ENCODE measurements at regions not wholly inside any gene's neighbourhood (a gene's known extent, or its start where the extent isn't known, plus 50 kb on each side); places are given as distances from the start of the nearest gene placed in this dataset.

DNA sequence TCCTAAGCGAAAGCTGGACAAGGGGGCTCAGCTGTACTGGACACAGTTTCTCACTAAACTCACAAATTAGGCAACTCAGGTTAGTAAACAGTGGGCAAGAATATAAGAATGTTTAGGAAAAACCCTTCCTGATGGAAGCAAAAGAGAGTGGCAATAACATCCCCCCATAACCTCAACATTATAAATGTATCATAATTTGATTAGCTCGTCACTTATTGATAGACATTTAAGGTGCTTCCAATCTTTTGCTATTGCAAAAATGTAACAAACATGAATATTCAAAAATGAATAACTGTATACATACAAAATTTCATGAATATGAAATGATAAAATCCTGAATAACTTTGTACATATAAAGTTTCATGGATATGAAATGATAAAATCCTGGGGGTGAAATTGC is 415.7 kb downstream of the EPM2A start:
- no peak for DNase-seq (ENCODE audit: low spot score)

DNA sequence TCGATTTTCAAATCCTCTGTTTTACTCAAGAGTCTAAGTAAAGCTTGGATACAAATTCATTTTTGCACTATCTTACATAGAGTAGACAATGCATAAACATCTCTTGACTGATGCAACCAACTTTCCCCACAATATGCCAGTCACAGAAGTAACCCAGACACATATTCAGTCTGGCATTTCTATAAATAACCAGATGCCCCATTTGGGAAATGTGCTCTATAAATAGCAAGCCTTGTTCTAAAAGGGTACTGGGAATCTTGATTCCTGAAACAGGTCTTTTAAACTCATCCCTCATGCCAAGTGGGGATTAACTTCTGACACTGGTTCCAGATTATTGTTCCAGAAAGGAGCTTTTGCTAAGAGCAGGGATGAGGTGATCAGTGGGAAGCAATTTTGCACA is 411.7 kb downstream of the EPM2A start:
- no peak for DNase-seq (ENCODE audit: low spot score)

DNA sequence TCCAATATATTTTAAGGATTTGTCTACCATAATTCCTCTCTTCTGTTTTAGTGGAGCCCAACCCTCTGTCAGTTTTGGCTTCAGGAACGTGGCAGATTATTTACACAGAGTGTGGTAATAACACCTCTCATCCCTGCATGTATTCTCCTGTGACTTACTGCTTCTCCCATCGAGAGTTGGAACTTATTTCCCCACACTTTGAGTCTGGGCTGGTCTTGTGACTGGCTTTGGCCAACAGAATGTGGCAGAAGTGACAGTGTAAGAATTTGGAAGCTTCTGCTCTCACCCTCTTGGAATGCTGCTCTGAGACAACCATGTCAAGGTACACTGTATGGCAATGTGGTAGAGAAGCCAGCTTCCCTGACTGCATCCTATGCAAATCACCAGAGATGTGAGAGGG is 407.7 kb downstream of the EPM2A start:
- DNase-seq (ENCODE audit: low spot score), result no peak

DNA sequence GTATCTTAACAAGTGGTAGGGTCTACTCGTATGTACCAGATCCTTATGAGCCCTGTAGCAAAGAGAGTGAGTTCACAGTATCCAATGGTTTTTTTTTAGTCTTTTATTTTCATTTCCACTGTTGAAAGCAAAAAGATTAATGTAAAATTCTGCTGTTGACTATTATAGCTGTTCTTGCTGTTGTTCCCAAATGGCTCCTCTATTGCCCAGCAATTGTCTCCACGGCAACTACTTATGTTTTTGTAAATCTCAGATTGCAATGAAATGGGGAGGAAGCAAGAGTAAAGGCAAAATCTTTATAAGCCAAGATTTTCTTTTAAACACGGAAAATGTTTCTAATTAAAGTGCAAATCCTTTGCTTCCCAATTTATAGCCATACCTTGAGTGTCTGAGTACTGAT is 406.1 kb downstream of the EPM2A start:
- no peak for DNase-seq (ENCODE audit: low spot score)

DNA sequence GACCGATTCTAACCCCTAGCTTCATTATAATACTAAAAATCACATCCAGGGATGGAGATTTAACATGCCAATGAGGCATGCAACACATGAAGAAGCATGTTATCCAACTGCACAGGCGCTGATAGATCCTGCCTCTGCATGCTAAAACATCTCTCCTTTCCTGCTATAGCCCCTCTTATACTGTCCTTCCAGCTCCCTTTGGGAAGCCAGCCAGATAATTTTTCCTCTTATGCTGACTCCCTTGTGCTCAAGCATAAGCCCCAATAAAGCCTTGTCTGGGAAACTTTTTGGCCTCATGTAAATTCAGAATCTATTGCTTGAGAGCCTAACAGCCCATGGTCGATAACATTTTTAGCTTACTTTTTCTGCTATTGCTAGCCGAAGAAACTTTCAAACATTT is 404.3 kb downstream of the EPM2A start:
- no peak for DNase-seq (ENCODE audit: low spot score)

DNA sequence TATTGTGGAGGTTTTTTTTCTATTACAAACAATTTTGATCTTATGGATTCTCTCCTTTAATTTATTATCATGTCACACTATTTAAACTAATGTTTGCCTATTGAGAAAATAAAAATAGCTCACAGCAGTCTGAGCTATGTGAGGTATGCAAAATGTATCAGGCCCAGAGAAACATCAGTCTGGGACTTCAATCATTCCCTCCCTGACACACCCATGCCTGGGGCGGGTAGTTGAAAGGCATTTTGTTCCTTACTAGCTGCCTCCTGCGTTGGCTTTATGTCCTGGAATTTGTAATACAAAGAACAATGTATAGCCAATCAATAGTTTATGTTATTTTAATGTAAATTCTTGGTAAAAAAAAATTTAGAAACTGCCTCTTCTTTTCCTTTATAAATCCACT is 403.3 kb downstream of the EPM2A start:
- DNase-seq (ENCODE audit: low spot score), result no peak

DNA sequence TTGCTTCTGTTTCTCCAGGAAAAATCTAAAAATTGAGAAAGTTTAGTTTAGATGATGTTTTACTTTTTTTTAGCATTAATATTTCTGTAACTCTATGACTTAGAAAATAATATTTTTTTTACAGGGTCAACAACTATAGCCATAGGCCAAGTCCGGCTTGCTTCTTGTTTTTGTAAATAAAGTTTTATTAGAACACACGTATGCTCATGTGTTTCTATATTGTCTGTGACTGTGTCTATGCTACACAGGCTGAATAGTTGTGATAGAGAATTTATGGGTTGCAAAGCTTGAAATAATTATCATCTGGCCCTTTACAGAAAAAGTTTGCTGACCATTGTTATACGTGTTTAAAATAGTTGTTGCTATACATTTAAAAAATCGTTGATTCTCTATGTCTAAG is 399.2 kb downstream of the EPM2A start:
- DNase-seq (ENCODE audit: low spot score), result no peak

DNA sequence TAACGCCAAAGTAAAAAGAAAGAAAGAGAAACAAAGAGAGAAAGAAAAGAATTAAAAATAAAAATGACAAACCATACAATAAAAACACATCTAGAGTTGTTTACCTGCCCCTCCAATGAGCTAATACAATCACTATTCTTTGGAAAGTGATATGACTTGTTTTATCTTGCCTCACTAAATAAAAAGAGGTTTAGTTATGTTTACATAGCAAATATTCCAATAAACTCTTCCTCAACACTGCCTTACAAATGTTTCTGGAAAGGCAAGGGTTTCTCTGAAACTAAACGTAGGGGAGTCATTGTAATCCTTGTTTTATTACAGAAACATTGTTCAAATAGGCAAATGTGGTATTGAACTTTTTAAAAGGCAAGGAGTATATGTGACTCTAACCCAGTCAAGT is 396.2 kb downstream of the EPM2A start:
- no peak for DNase-seq (ENCODE audit: low spot score)

DNA sequence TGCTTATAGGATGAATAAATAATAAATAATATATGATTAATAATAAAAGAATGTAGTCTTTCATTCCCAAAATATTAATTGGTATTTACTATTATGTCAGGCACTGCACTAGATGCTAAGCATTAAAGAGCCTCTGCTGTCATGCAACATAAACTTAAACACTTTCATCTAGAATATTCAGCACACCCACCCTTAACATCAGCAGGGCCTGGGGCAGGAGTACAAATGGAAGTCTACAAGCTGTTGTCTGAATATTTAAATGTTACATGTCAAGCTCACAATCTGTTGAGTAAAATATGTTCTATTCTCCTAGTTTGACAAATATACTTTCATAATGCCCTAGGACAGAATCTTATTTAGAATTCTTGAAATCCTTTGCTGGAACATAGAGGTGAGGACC is 395.1 kb downstream of the EPM2A start:
- no peak for DNase-seq (ENCODE audit: low spot score)

DNA sequence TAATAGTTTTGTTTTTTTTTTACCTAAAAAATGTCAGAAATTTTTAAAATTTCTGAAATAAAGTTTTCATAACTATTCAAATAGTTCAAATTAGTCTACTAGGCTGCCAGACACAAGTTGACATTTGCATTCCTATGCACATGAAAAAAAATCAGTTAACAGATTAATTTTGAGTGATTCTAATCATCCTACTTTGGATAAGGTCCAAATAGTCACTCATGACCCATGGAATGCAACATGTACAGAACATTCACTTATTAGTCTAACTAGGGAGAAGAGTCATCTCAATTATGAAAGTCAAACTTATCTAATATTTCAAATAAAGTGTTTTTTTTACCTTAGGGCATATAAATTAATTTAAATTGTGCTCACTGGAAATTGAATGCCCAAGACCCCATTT is 390.2 kb downstream of the EPM2A start:
- no peak for DNase-seq (ENCODE audit: low spot score)

DNA sequence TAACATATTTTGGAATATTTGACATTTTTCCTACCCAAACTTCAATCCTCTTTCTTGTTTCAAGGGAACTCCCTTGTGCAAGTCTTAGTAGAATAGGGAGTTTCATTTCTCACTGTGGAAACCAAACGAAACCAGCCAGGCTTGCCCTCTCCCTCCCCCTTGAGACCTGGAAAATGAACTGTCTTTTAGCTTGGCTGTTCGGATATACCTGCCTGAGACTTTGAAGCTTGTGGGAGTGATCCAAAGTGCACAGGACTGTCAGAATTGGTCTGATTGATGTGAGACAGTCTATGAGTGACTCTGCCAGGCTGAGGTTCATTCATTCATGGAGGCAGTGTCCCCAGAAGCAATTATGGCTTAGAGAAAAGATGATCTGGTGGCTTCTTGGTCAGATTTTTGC is 388.1 kb downstream of the EPM2A start:
- DNase-seq (ENCODE audit: low spot score), result no peak

DNA sequence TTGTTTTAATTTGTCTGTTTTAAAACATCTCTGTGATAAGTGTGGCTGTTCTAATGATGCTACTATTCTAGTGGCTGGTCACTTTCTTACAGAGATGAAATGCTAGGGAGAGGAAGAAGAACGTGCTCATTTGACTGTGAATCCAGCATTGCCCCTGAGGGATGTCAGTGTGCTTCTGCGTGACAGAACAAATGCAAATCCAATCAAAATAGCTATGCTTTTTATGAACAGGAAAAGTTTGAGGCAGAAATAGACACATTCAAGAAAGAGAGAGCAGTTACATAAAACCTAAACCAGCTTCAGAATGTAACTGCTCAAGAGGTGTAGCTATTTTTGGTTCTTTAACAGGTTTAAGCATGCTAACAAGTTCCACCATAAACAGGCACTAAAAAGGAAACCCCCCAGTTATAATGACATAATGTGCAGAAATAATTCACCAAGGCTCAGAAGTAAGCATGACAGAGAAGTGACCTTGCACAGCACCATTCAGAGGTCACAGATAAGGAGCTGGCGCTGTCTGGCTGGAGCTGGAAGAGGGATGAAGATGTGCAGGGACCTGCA is 385.3 kb downstream of the EPM2A start:
- no peak for DNase-seq (ENCODE audit: low spot score)

DNA sequence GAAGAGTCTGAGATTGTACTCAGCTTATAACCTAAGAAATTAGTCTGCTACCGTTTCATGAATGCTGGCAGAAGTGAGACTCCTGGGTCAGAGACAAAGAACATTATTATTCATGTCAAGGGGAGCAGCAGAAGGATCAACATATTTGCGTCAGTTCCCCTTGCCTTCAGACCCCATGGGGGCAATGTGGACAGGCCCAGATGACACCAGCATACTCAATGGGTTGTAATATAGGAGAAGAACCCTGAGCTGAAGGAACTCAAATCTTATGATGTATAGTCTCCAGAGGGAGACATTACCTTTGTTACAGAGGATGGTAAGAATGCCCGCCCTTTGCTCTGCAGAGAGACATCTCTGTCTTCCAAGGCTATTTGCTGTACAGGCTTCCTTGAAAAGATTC is 384.4 kb downstream of the EPM2A start:
- DNase-seq (ENCODE audit: low spot score), result no peak

DNA sequence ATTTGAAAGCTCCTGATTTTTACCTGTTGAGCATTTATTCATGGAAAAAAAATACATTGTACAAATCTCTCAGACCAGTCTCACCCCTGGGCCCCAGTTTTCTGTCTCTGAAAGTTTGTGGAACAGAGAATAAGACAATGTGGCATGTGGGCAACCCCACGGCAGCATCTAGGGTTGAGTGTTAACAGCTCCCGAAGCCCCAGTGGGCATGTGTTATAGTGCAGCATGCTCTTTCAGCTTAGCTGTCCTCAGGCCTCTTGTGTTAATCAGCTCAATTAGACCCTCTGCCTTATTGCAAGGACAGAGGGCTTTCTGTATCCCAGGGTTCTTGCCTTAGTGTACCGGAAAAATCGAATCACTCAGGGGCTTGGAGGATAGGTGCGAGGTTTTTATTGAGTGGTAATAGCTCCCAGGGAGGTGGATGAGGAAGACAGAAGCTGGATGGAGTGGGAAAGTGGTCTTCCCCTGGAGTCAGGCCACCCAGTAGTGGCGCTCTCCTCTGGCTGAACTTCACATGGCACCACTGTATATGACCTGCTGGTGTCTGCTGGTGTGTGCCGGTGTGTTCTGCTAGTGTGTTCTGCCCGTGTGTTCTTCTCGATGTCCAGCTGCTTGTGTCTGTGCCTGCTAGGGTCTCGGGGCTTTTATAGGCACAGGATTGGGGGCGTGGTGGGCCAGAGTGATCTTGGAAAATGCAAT is 382.8 kb downstream of the EPM2A start:
- DNase-seq (ENCODE audit: low spot score), result no peak

DNA sequence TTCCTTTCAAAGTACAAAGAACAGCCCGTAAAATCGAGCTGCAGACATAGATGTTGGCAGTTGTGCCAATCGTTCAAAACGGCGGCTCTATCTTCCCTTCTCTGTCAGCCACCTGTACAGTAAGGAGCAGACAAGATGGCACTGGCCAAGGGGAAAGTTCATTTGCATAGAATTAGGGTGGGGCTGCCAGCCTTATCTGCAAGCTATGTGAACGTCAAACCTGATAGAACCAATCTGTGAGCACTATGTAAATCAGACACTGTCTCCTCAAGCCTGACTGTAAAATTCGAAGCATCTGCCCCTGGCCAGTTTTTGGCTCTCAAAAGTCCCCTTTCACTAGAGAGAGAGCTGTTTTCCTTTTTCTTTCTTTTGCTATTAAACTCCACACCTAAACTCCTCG is 374.5 kb downstream of the EPM2A start:
- DNase-seq (ENCODE audit: low spot score), result no peak

DNA sequence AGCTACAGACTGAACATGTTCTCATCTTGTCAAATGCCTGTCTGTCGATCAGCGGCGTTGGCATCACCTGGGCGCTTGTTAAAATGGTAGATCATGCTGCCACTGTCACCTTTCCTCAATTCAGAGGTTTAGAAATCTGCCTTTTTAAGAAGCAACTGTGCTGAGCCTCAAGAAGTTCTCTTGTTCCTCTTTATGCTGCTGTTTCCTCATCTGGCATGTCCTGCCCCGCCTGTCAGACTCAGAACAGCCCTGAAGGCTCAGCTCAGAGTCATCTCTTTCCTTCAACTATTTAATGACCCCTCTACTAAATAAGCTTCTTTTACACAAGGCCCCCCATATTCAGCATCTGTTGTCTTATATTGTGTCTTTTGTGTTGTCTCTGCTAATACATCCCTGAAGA is 368.2 kb downstream of the EPM2A start:
- no peak for DNase-seq (ENCODE audit: low spot score)

DNA sequence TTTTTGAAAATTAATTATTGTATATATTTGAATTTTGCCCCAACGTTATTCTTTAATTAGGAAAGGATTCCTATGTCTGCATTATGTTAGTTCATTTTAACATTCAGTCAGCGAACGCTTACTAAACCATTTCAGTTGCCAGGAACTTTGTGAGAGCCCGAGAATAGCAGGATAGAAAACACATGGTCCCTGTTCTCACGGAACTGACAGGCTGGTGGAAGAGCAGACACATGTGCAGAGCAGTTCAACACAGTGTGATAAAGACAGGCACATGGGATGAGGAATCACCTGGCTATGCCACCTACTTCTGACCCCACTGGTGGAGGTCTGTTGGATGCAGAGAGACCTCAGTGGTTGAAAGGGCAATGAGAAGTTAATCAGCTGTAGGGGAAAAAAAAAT is 367.2 kb downstream of the EPM2A start:
- DNase-seq (ENCODE audit: low spot score), result no peak

DNA sequence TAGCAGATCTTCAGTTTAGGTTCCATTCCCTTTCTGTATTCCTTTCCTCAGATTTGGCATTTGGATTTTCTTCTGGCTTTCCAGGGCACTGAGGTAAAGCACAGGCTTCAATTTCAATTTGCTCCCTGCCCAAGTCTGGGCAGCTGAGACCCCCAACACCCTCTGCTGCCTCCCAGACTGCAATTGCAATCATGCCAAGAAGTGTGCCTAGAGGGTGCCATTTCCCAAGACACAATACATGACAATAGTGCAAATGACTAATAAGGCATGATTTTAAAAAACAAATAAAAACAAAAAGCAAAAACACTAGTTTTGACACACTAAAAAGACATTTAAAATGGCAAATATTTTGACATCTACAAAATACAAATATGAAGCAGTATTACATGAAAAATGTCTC is 364.8 kb downstream of the EPM2A start:
- no peak for DNase-seq (ENCODE audit: low spot score)

DNA sequence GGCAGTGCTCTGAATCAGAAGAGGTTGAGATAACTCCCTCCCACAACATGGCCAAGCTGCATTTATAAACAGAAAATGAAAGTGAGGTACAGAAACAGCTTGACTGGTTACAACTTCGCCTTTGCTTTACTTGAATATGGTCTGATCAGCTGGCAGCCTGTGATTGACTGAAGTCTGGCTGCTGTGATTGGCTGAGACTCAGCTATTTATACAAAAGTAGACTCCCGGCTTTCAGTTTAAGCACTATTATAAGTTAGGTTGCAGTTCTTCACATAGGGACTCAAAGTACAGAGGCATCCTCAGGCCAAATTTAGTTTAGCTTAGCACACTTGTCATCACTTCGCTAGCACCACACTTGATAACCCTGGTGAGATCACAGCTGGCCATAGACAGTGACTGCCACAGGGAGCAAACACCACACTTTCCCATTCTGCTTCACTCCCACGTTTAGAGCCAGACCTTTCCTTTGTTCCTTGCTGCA is 362.6 kb downstream of the EPM2A start:
- DNase-seq (ENCODE audit: low spot score), result no peak

DNA sequence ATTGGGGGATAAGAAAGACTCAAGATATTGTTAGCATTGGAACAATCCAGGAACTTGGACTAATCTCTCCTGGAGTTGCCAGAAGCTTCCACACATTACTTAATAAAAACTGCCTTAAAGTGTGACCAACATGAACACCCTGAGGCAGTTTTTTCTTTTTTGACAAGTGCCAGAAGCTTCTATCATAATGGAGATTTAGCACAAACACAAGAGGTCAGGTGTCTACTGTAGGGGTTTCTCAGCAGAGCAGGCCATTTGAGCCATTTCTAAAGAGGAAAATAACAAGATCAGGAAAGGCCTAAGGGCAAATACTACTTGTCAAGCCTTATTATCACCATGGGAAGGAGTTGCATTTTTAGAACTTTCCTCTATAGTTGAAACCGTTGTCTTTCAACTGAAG is 361.5 kb downstream of the EPM2A start:
- DNase-seq (ENCODE audit: low spot score), result no peak

DNA sequence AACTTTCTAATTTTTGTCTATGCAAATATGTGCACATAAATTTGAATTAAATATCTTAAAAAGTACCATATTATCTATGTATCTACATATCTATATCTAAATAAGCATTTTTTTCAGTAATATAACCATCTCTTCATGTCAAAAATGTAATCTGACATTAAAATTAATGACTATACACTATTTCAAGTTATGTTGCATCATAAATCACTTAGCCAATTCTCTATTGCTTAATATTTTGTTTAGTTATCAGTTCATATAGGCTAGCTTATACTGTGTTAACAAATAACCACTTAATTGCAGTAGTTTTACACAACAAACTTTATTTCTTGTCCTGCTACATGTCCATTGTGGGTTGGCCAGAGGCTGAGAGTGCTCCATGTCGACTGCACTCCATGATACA is 360.8 kb downstream of the EPM2A start:
- DNase-seq (ENCODE audit: low spot score), result no peak

DNA sequence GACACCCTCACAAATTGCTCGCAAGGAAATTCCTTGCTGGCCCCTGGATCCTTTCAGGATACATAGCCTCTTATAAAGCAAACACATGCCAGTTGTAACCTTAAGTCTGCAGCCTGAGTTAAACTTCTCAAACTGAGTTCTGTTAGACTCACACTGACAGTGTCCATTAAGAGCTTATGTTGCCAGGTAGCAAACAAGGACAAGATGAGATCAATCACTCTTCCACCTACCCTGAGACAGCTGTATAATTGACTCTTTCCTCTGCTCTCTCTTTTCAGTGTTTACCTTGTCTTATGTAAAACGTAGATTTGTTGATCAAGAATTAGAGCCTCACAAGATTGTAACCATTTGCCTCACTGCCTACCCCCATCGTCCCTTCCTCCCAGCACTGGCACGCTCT is 359.8 kb downstream of the EPM2A start:
- DNase-seq (ENCODE audit: low spot score), result no peak

DNA sequence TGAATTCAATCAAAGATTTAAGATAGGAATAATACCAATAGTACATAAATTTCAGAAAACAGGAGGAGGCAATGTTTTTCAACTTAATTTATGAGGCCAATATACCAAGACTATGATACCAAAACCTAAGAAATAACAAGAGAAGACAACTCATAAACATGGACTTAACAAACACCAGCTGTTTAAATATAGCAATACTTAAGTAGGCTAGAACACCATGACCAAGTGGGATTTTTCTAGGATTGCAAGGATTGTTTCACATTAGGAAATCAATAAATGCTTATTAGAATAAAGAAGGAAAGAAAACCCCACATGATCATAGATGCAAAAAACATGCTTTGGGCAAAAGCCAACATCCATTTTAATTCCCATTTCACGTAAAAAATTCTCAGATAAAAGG is 355.1 kb downstream of the EPM2A start:
- DNase-seq (ENCODE audit: low spot score), result no peak

DNA sequence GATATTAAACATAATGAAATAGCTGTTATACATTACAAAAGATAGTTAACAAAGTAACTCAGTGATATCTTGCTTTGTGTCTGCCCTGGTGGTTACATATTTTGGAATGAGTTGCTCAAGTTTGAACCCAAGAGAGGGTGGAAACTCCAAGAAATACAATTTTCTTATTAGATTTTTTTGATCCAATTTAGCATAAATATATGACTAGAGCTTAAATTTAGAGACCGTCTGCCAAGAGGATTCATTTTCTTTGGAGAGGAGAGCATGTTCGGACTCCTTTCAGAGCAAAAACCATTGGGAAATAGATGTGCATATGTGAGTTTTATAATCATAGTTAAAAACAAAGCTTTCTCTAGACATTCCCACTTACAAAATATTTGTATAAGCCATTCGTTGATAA is 353.4 kb downstream of the EPM2A start:
- no peak for DNase-seq (ENCODE audit: low spot score)

All from D341Med (cell line).